WERI-Rb-1 (cell line): ENCODE measurements at regions not wholly inside any gene's neighbourhood (a gene's known extent, or its start where the extent isn't known, plus 50 kb on each side); places are given as distances from the start of the nearest gene placed in this dataset.

Experiments
- DNase-seq: peaks from one replicate; pipeline ENCODE4 v3.0.0-alpha.2; 2020
- H3K27ac ChIP-seq: fragments of 250-450 bp; sonication (Bioruptor Pico); 2 replicates; pipeline ENCODE4 v1.5.1; 2020; ENCODE audit warnings: mild to moderate bottlenecking, moderate library complexity
- H3K27me3 ChIP-seq: fragments of 250-450 bp; sonication (Bioruptor Pico); 2 replicates; pipeline ENCODE4 v1.5.1; 2021; ENCODE audit warnings: mild to moderate bottlenecking, low read depth, moderate library complexity; ENCODE audit not compliant: insufficient read depth, severe bottlenecking
- H3K36me3 ChIP-seq: fragments of 250-450 bp; sonication (Bioruptor Pico); 2 replicates; pipeline ENCODE4 v1.5.1; 2020; ENCODE audit warnings: mild to moderate bottlenecking, moderate library complexity
- H3K4me3 ChIP-seq: 2 replicates; pipeline ENCODE4 v1.5.1; 2011; ENCODE audit warnings: low read depth, mild to moderate bottlenecking, control low read depth, low read length
- H3K9me3 ChIP-seq: fragments of 250-450 bp; sonication (Bioruptor Pico); 2 replicates; pipeline ENCODE4 v1.5.1; 2021; ENCODE audit warnings: mild to moderate bottlenecking, moderate library complexity; ENCODE audit not compliant: severe bottlenecking
- CTCF ChIP-seq: IDR thresholded peaks from 2 replicates; pipeline ENCODE4 v1.5.1; 2011; ENCODE audit warnings: low read depth, mild to moderate bottlenecking, control low read depth, inconsistent platforms, low read length

- Histone ChIP-seq H3K27ac (no peak overlapping the region), H3K36me3 (no peaks in the 10 kb centered on the region), H3K4me3 (no peak overlapping the region), H3K9me3 (no peaks in the 10 kb centered on the region), H3K27me3 (peaks cover 14% of the 10 kb centered on the region)
- TF ChIP-seq CTCF: no peak
- no peak for DNase-seq
Measured at GRCh38 chr6:132892929-132893771, 78.8 kb downstream of the RPS12 start.

- Histone ChIP-seq H3K27ac (no peak overlapping the region), H3K27me3 (peaks cover 14% of the 10 kb centered on the region), H3K9me3 (no peaks in the 10 kb centered on the region), H3K4me3 (no peak overlapping the region), H3K36me3 (no peaks in the 10 kb centered on the region)
- no peak for TF ChIP-seq CTCF
- no peak for DNase-seq
Measured at GRCh38 chr6:132893772-132894490, 79.6 kb downstream of the RPS12 start.

- H3K36me3 ChIP-seq: no peaks in the 10 kb centered on the region
- H3K4me3 ChIP-seq: no peak overlapping the region
- peaks cover 19% of the 10 kb centered on the region for H3K27me3 ChIP-seq
- no peaks in the 10 kb centered on the region for H3K9me3 ChIP-seq
- H3K27ac ChIP-seq: no peak overlapping the region
- no peak for TF ChIP-seq CTCF
- DNase-seq: no peak
Measured at GRCh38 chr6:132898376-132898775, 84.0 kb downstream of the RPS12 start.

GRCh38 chr6:132900849-132901248, 86.5 kb downstream of the RPS12 start:
- no peaks in the 10 kb centered on the region for H3K36me3 ChIP-seq
- no peak for TF ChIP-seq CTCF
- H3K9me3 ChIP-seq: no peaks in the 10 kb centered on the region
- H3K27ac ChIP-seq: no peak overlapping the region
- H3K4me3 ChIP-seq: no peak overlapping the region
- H3K27me3 ChIP-seq: peaks cover 30% of the 10 kb centered on the region
- DNase-seq: no peak

GRCh38 chr6:132902901-132903300, 88.5 kb downstream of the RPS12 start:
- no peak overlapping the region for H3K4me3 ChIP-seq
- no peak overlapping the region for H3K27ac ChIP-seq
- no peaks in the 10 kb centered on the region for H3K9me3 ChIP-seq
- TF ChIP-seq CTCF: no peak
- H3K36me3 ChIP-seq: no peaks in the 10 kb centered on the region
- peaks cover 36% of the 10 kb centered on the region for H3K27me3 ChIP-seq
- DNase-seq: no peak
